ENCODE measurements at regions not wholly inside any gene's neighbourhood (a gene's known extent, or its start where the extent isn't known, plus 50 kb on each side); places are given as distances from the start of the nearest gene placed in this dataset.
"Not testable (repeated sequence)": the region's sequence is repeated elsewhere in the genome, so short reads cannot be mapped to it uniquely, and the experiment has no call there.

GRCh38 chr1:65527707-65528503, 107.4 kb downstream of the LEPR start:
- no peak for DNase-seq

GRCh38 chr1:65531972-65532570, 111.6 kb downstream of the LEPR start:
- no peak for DNase-seq

- no peak for DNase-seq
These were observed 115.5 kb downstream of the LEPR start for GRCh38 chr1:65535981-65536380.

GRCh38 chr1:65538086-65538485, 117.6 kb downstream of the LEPR start:
- no peak for DNase-seq

- no peak for DNase-seq
These were observed 118.2 kb downstream of the LEPR start for GRCh38 chr1:65538664-65539063.

GRCh38 chr1:65539266-65540131, 119.0 kb downstream of the LEPR start:
- DNase-seq = no peak

GRCh38 chr1:65541161-65541560, 120.7 kb downstream of the LEPR start:
- no peak for DNase-seq

- DNase-seq = no peak
These were observed 121.4 kb downstream of the LEPR start for GRCh38 chr1:65541865-65542264.

- not testable (repeated sequence) for DNase-seq
These were observed 122.1 kb downstream of the LEPR start for GRCh38 chr1:65542592-65542991.

GRCh38 chr1:65550306-65551010, 130.0 kb downstream of the LEPR start:
- not testable (repeated sequence) for DNase-seq

GRCh38 chr1:65552484-65552883, 132.0 kb downstream of the LEPR start:
- not testable (repeated sequence) for DNase-seq

GRCh38 chr1:65554086-65554764, 133.8 kb downstream of the LEPR start:
- not testable (repeated sequence) for DNase-seq

GRCh38 chr1:65554829-65555228, 134.4 kb downstream of the LEPR start:
- no peak for DNase-seq

- DNase-seq = no peak
These were observed 137.7 kb downstream of the LEPR start for GRCh38 chr1:65558215-65558614.

- DNase-seq = no peak
These were observed 144.0 kb downstream of the LEPR start for GRCh38 chr1:65564493-65564892.

GRCh38 chr1:65568285-65568684, 147.8 kb downstream of the LEPR start:
- DNase-seq = no peak

- no peak for DNase-seq
These were observed 152.4 kb downstream of the LEPR start for GRCh38 chr1:65572701-65573421.

GRCh38 chr1:65577278-65577677, 156.8 kb downstream of the LEPR start:
- no peak for DNase-seq

GRCh38 chr1:65577982-65578381, 157.5 kb downstream of the LEPR start:
- not testable (repeated sequence) for DNase-seq

- no peak for DNase-seq
These were observed 160.7 kb downstream of the LEPR start for GRCh38 chr1:65581119-65581518.

GRCh38 chr1:65584399-65584798, 163.9 kb downstream of the LEPR start:
- no peak for DNase-seq

Measured in C1 segment of cervical spinal cord (tissue), 14 donors.